ENCODE measurements at regions not wholly inside any gene's neighbourhood (a gene's known extent, or its start where the extent isn't known, plus 50 kb on each side); places are given as distances from the start of the nearest gene placed in this dataset.

- in situ Hi-C loops (cut with MboI; ENCODE audit: low sequenced_read_pairs, unreplicated experiment) = no loop called here
- DNase-seq (ENCODE audit: low spot score) = no peak
- TF ChIP-seq, protein P1, sequence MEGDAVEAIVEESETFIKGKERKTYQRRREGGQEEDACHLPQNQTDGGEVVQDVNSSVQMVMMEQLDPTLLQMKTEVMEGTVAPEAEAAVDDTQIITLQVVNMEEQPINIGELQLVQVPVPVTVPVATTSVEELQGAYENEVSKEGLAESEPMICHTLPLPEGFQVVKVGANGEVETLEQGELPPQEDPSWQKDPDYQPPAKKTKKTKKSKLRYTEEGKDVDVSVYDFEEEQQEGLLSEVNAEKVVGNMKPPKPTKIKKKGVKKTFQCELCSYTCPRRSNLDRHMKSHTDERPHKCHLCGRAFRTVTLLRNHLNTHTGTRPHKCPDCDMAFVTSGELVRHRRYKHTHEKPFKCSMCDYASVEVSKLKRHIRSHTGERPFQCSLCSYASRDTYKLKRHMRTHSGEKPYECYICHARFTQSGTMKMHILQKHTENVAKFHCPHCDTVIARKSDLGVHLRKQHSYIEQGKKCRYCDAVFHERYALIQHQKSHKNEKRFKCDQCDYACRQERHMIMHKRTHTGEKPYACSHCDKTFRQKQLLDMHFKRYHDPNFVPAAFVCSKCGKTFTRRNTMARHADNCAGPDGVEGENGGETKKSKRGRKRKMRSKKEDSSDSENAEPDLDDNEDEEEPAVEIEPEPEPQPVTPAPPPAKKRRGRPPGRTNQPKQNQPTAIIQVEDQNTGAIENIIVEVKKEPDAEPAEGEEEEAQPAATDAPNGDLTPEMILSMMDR (IDR thresholded peaks at IDR 0.05; ENCODE audit: borderline replicate concordance, control extremely low read depth, extremely low read depth, insufficient read depth, missing control alignments) = no peak
Measured at GRCh38 chr18:30920351-30920750, 122.2 kb downstream of the DSC3 start.

DNA sequence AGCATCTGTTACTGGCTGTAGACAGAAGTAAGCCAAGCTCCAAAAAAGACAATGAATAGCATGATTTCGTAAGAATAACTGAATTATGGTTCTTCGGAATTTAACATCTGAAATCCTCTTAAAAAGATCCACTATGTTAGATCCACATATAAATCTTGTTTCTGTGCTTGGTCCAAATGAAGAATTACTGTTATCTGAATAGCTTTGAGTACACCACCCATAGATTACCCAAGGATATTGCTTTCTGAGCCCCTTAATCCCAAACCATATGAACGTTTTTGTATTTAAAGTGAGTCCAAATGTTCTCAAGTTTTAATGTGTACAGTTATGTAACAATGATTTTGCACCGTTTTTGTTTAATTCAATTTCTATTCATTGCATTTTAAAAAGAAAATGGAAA lies 124.9 kb downstream of the DSC3 start:
- DNase-seq (ENCODE audit: low spot score) = no peak
- in situ Hi-C loops (cut with MboI; ENCODE audit: low sequenced_read_pairs, unreplicated experiment) = no loop called here
- TF ChIP-seq, protein P1 (IDR thresholded peaks at IDR 0.05; ENCODE audit: borderline replicate concordance, control extremely low read depth, extremely low read depth, insufficient read depth, missing control alignments) = no peak

DNA sequence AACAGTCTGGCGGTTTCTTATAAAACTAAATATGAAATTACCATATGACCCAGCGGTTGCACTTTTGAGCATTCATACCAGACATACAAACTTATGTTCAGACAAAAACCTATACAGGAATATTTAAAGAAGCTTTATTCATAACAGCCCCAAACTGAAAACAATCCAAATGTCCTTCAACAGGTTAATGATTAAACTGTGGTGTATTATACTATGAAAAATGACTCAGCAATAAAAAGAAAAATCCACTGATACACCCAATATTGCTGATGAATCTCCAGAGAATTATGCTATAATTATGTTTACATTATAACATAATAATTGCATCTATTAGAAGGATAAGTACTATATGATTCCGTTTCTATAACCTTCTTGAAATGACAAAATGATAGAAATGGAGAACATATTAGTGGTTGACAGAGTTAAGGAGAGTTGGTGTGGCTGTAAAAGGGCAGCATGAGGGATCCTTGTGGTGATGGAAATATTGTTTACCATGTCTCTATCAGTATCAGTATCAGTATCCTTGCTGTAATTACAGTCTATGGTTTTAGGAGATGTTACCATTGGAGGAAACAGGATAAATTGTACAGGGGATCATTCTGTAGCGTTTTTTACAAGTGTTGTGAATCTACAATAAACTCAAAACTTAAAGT lies 127.1 kb downstream of the DSC3 start:
- TF ChIP-seq, protein P1 (IDR thresholded peaks at IDR 0.05; ENCODE audit: borderline replicate concordance, control extremely low read depth, extremely low read depth, insufficient read depth, missing control alignments) = no peak
- in situ Hi-C loops (cut with MboI; ENCODE audit: low sequenced_read_pairs, unreplicated experiment) = no loop called here
- no peak for DNase-seq (ENCODE audit: low spot score)

GRCh38 chr18:30908381-30908780 lies 134.2 kb downstream of the DSC3 start:
- in situ Hi-C loops (cut with MboI; ENCODE audit: low sequenced_read_pairs, unreplicated experiment) = no loop called here
- TF ChIP-seq, protein P1 (IDR thresholded peaks at IDR 0.05; ENCODE audit: borderline replicate concordance, control extremely low read depth, extremely low read depth, insufficient read depth, missing control alignments) = no peak

GRCh38 chr18:30903566-30903965 lies 139.0 kb downstream of the DSC3 start:
- TF ChIP-seq, protein P1 (IDR thresholded peaks at IDR 0.05; ENCODE audit: borderline replicate concordance, control extremely low read depth, extremely low read depth, insufficient read depth, missing control alignments) = no peak
- in situ Hi-C loops (cut with MboI; ENCODE audit: low sequenced_read_pairs, unreplicated experiment) = no loop called here
- DNase-seq (ENCODE audit: low spot score) = no peak

More at GRCh38 chr18:30908381-30908780, 134.2 kb downstream of the DSC3 start:
- DNase-seq (ENCODE audit: low spot score) = no peak

DNA sequence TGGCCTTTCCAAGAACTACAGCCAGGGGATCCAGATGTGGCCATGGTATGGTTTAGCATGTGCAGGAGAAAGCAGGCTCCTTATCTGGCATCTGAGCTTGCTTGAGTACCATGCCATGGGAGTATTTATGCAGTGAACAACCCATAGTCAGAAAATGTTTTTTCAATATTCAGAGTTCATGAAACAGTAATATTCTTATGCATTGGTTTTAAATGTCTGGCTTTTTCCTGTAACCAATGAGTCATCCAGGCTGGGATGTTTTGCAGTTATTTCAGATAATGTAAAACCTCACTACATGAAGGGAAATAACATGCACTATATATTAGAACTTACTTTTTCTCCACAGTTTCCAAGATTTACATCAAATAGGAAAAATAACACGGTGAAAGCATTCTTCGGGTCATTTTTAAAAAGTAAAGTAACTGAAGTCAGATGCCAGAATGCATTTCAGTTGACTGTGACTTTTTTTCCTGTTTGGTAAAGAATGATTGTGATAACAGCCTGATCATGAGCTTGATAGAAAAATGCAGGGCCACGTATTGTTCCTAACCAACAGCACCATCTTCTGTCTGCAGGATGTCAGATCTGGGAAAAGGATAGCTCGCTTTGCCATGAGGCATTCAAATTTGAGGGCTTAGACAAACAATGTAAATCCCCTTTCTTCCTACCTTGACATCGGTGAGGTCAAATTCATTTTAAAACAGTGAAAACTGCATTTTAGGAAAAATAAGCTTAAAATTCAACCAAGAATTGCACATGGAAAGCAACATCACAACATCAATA lies 152.8 kb downstream of the DSC3 start:
- in situ Hi-C loops (cut with MboI; ENCODE audit: low sequenced_read_pairs, unreplicated experiment) = no loop called here
- TF ChIP-seq, protein P1 (IDR thresholded peaks at IDR 0.05; ENCODE audit: borderline replicate concordance, control extremely low read depth, extremely low read depth, insufficient read depth, missing control alignments) = peak; percentile 15
- DNase-seq (ENCODE audit: low spot score) = peak; percentile 10
